H9 (cell line): ENCODE measurements at regions not wholly inside any gene's neighbourhood (a gene's known extent, or its start where the extent isn't known, plus 50 kb on each side); places are given as distances from the start of the nearest gene placed in this dataset.

Experiments used
- DNase-seq: peaks from one replicate; pipeline ENCODE4 v3.0.0-alpha.2; 2017
- H2AFZ ChIP-seq: one replicate; pipeline ENCODE4 v1.6.1; 2013; ENCODE audit warnings: mild to moderate bottlenecking, low read length, control low read depth, moderate library complexity
- H2AK5ac ChIP-seq: 2 replicates; pipeline ENCODE4 v1.6.1; 2013; ENCODE audit warnings: low read length, control low read depth, mixed read lengths; ENCODE audit not compliant: insufficient read length
- H2BK120ac ChIP-seq: one replicate; pipeline ENCODE4 v1.6.1; 2013; ENCODE audit warnings: low read depth, mild to moderate bottlenecking, low read length, control low read depth, inconsistent platforms; ENCODE audit not compliant: poor library complexity, severe bottlenecking
- H2BK12ac ChIP-seq: 2 replicates; pipeline ENCODE4 v1.6.1; 2013; ENCODE audit warnings: low read length, control low read depth, mixed read lengths, low read depth; ENCODE audit not compliant: insufficient read length
- H2BK15ac ChIP-seq: 2 replicates; pipeline ENCODE4 v1.6.1; 2013; ENCODE audit warnings: low read depth, low read length, control low read depth
- H2BK20ac ChIP-seq: one replicate; pipeline ENCODE4 v1.6.1; 2013; ENCODE audit warnings: low read depth, mild to moderate bottlenecking, low read length, control low read depth, inconsistent platforms; ENCODE audit not compliant: poor library complexity, severe bottlenecking
- H2BK5ac ChIP-seq: 2 replicates; pipeline ENCODE4 v1.6.1; 2013; ENCODE audit warnings: low read length, control low read depth, mixed read lengths; ENCODE audit not compliant: insufficient read length
- H3K14ac ChIP-seq: 2 replicates; pipeline ENCODE4 v1.6.1; 2013; ENCODE audit warnings: low read length, control low read depth; ENCODE audit not compliant: insufficient read depth
- H3K18ac ChIP-seq: 2 replicates; pipeline ENCODE4 v1.6.1; 2013; ENCODE audit warnings: low read depth, mild to moderate bottlenecking, mixed read lengths, low read length, control low read depth; ENCODE audit not compliant: insufficient read length
- H3K23ac ChIP-seq: 2 replicates; pipeline ENCODE4 v1.6.1; 2013; ENCODE audit warnings: low read length, control low read depth, mixed read lengths, low read depth; ENCODE audit not compliant: insufficient read length
- H3K23me2 ChIP-seq: 2 replicates; pipeline ENCODE4 v1.6.1; 2013; ENCODE audit warnings: low read depth, mild to moderate bottlenecking, mixed read lengths, low read length, control low read depth; ENCODE audit not compliant: insufficient read length, poor library complexity, severe bottlenecking
- H3K27ac ChIP-seq: 2 replicates; pipeline ENCODE4 v1.5.1; 2013; ENCODE audit warnings: low read length, control low read depth, mixed read lengths, low read depth; ENCODE audit not compliant: insufficient read length
- H3K27me3 ChIP-seq: 2 replicates; pipeline ENCODE4 v1.6.1; 2013; ENCODE audit warnings: low read length, control low read depth, inconsistent platforms; ENCODE audit not compliant: insufficient read depth
- H3K4ac ChIP-seq: 2 replicates; pipeline ENCODE4 v1.6.1; 2013; ENCODE audit warnings: low read depth, mild to moderate bottlenecking, control low read depth, inconsistent platforms, low read length, moderate library complexity
- H3K4me1 ChIP-seq: 2 replicates; pipeline ENCODE4 v1.6.1; 2013; ENCODE audit warnings: low read length, control low read depth, inconsistent platforms; ENCODE audit not compliant: insufficient read depth
- H3K4me2 ChIP-seq: 2 replicates; pipeline ENCODE4 v1.6.1; 2013; ENCODE audit warnings: low read length, control low read depth, mixed read lengths; ENCODE audit not compliant: insufficient read length, insufficient read depth
- H3K56ac ChIP-seq: 2 replicates; pipeline ENCODE4 v1.6.1; 2013; ENCODE audit warnings: low read depth, mild to moderate bottlenecking, mixed read lengths, low read length, control low read depth; ENCODE audit not compliant: insufficient read length
- H3K79me1 ChIP-seq: 2 replicates; pipeline ENCODE4 v1.6.1; 2013; ENCODE audit warnings: low read depth, mild to moderate bottlenecking, moderate library complexity, low read length, control low read depth, inconsistent platforms; ENCODE audit not compliant: insufficient read depth, poor library complexity, severe bottlenecking
- H3K79me2 ChIP-seq: 2 replicates; pipeline ENCODE4 v1.6.1; 2013; ENCODE audit warnings: low read length, control low read depth, inconsistent platforms; ENCODE audit not compliant: insufficient read depth
- H3K9ac ChIP-seq: 2 replicates; pipeline ENCODE4 v1.6.1; 2013; ENCODE audit warnings: low read length, control low read depth, mixed read lengths; ENCODE audit not compliant: insufficient read length; ENCODE audit errors: extremely low read depth
- H3K9me3 ChIP-seq: one replicate; pipeline ENCODE4 v1.6.1; 2013; ENCODE audit warnings: low read depth, low read length, inconsistent platforms; ENCODE audit not compliant: control insufficient read depth
- H3T11ph ChIP-seq: one replicate; pipeline ENCODE4 v1.6.1; 2013; ENCODE audit warnings: mild to moderate bottlenecking, low read length, control low read depth, inconsistent platforms
- H4K20me1 ChIP-seq: one replicate; pipeline ENCODE4 v1.6.1; 2013; ENCODE audit not compliant: control insufficient read depth, insufficient read length, insufficient read depth
- H4K5ac ChIP-seq: 2 replicates; pipeline ENCODE4 v1.6.1; 2013; ENCODE audit warnings: low read depth, mild to moderate bottlenecking, mixed read lengths, low read length, control low read depth; ENCODE audit not compliant: insufficient read length
- H4K8ac ChIP-seq: replicated peaks from 2 replicates; pipeline ENCODE4 v1.6.1; 2013; ENCODE audit warnings: low read length, control low read depth, mixed read lengths, low read depth; ENCODE audit not compliant: insufficient read length
- H4K91ac ChIP-seq: 2 replicates; pipeline ENCODE4 v1.6.1; 2013; ENCODE audit warnings: low read depth, mild to moderate bottlenecking, moderate library complexity, mixed read lengths, low read length, control low read depth; ENCODE audit not compliant: insufficient read length
- H3K27ac Mint-ChIP-seq, 3 experiments: 2 replicates in 2 of 3; 3 replicates in 1 of 3; pipeline ENCODE4 v1.8.0; 2020 to 2021; ENCODE audit warnings: mixed read lengths in 3 of 3, mild to moderate bottlenecking in 1 of 3, moderate library complexity in 1 of 3
- H3K27me3 Mint-ChIP-seq: 2 replicates; pipeline ENCODE4 v1.8.0; 2021; ENCODE audit warnings: low read depth, mild to moderate bottlenecking, moderate library complexity, mixed read lengths
- H3K36me3 Mint-ChIP-seq, 3 experiments: 2 replicates in 2 of 3; 3 replicates in 1 of 3; pipeline ENCODE4 v1.8.0; 2020 to 2021; ENCODE audit warnings: low read depth in 3 of 3, mixed read lengths in 3 of 3; ENCODE audit not compliant: insufficient read depth in 1 of 3
- H3K4me1 Mint-ChIP-seq, 2 experiments: 2 replicates each; pipeline ENCODE4 v1.8.0; 2020; ENCODE audit warnings: mixed read lengths in 2 of 2
- H3K4me3 Mint-ChIP-seq, 2 experiments: 2 replicates in 1 of 2; 3 replicates in 1 of 2; pipeline ENCODE4 v1.8.0; 2020 to 2021; ENCODE audit warnings: mild to moderate bottlenecking in 2 of 2, mixed read lengths in 2 of 2, moderate library complexity in 1 of 2
- H3K9me3 Mint-ChIP-seq, 2 experiments: 2 replicates in 1 of 2; 3 replicates in 1 of 2; pipeline ENCODE4 v1.8.0; 2020; ENCODE audit warnings: mild to moderate bottlenecking in 2 of 2, mixed read lengths in 2 of 2, moderate library complexity in 1 of 2
- WGBS: extraction: QIAGEN DNeasy Blood & Tissue Kit; methylation state at CpG from one replicate; pipeline ENCODE4 v1.1.7; 2013; ENCODE audit warnings: missing lambda C conversion rate, low lambda C conversion rate, mixed read lengths; ENCODE audit not compliant: insufficient read length; ENCODE audit errors: extremely low coverage; 5-methylcytosine and 5-hydroxymethylcytosine counted together
- TF ChIP-seq, protein P1 (sequence below): fragments of 200-600 bp; sonication (generic); conservative IDR thresholded peaks from 3 replicates; pipeline ENCODE4 v1.8.0; 2021; ENCODE audit warnings: antibody characterized with exemption, mild to moderate bottlenecking

DNA sequence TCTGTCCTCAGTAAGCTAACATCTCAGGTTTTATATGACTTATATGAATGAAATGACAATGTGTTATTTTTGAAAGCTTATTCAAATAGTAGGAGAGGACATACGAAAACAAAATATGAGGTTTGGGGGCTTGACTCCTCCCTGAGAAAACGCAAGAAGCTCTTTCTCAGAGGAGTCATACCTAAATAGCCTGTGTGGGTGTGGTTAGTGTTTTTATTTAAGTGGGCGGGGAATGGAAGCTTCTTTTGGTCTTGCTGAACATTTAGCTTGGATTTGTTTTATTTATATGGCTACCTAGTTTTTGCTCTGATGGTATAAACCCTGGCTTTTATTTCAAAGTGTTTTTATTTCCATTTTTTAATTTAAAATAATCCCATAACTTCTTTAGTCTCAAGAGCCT lies 72.1 kb upstream of the DSG1 start:
- Mint-ChIP-seq H3K4me3 (no peak overlapping the region), H3K27me3 (no peaks in the 10 kb centered on the region), H3K36me3 (no peaks in the 10 kb centered on the region), H3K9me3 (no peaks in the 10 kb centered on the region; a peak in 1 of 5 replicates), H3K4me1 (peaks cover 40 to 44% of the 10 kb centered on the region in 2 experiments), H3K27ac (no peak overlapping the region)
- no peak overlapping the region for H3K9ac ChIP-seq
- H4K20me1 ChIP-seq: no peaks in the 10 kb centered on the region
- no peaks in the 10 kb centered on the region for H3K79me1 ChIP-seq
- H3K4me1 ChIP-seq: peaks cover 10% of the 10 kb centered on the region; the same call in 1 of the 2 replicates
- no peak overlapping the region for H4K8ac ChIP-seq
- H2BK12ac ChIP-seq: no peak overlapping the region
- no peak overlapping the region for H3K27ac ChIP-seq
- H3K79me2 ChIP-seq: no peaks in the 10 kb centered on the region
- no peak overlapping the region for H2AK5ac ChIP-seq
- no peak overlapping the region for H2AFZ ChIP-seq
- no peak overlapping the region for H2BK20ac ChIP-seq
- no peak overlapping the region for H4K5ac ChIP-seq
- H3K23me2 ChIP-seq: no peaks in the 10 kb centered on the region
- H4K91ac ChIP-seq: no peak overlapping the region
- H3K18ac ChIP-seq: no peak overlapping the region
- H3K14ac ChIP-seq: no peak overlapping the region
- no peak for DNase-seq
- WGBS: no CpG with 5 or more reads among the region's 3 CpGs
- H3K23ac ChIP-seq: no peak overlapping the region
- H3K27me3 ChIP-seq: no peaks in the 10 kb centered on the region
- H2BK5ac ChIP-seq: no peak overlapping the region
- H3K4ac ChIP-seq: no peak overlapping the region
- H2BK120ac ChIP-seq: no peak overlapping the region
- TF ChIP-seq, protein P1, sequence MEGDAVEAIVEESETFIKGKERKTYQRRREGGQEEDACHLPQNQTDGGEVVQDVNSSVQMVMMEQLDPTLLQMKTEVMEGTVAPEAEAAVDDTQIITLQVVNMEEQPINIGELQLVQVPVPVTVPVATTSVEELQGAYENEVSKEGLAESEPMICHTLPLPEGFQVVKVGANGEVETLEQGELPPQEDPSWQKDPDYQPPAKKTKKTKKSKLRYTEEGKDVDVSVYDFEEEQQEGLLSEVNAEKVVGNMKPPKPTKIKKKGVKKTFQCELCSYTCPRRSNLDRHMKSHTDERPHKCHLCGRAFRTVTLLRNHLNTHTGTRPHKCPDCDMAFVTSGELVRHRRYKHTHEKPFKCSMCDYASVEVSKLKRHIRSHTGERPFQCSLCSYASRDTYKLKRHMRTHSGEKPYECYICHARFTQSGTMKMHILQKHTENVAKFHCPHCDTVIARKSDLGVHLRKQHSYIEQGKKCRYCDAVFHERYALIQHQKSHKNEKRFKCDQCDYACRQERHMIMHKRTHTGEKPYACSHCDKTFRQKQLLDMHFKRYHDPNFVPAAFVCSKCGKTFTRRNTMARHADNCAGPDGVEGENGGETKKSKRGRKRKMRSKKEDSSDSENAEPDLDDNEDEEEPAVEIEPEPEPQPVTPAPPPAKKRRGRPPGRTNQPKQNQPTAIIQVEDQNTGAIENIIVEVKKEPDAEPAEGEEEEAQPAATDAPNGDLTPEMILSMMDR: no peak
- no peak overlapping the region for H2BK15ac ChIP-seq
- H3K9me3 ChIP-seq: no peaks in the 10 kb centered on the region
- H3K56ac ChIP-seq: no peak overlapping the region
- H3T11ph ChIP-seq: no peak overlapping the region
- H3K4me2 ChIP-seq: no peak overlapping the region
